SU-DHL-6 (cell line): ENCODE measurements at regions not wholly inside any gene's neighbourhood (a gene's known extent, or its start where the extent isn't known, plus 50 kb on each side); places are given as distances from the start of the nearest gene placed in this dataset.

Source experiments
- H2AFZ ChIP-seq: fragments of 200-600 bp; sonication (generic); 2 replicates; pipeline ENCODE4 v1.6.1; 2014; ENCODE audit warnings: low read depth, mild to moderate bottlenecking, moderate library complexity, mixed read lengths, antibody characterized with exemption, low read length; ENCODE audit not compliant: severe bottlenecking
- H3F3A ChIP-seq: fragments of 200-600 bp; shearing (Covaris generic); 2 replicates; pipeline ENCODE4 v1.6.0; 2016; ENCODE audit warnings: antibody characterized with exemption, mild to moderate bottlenecking; ENCODE audit not compliant: insufficient read depth
- H3K27ac ChIP-seq: fragments of 200-600 bp; sonication (generic); 2 replicates; pipeline ENCODE4 v1.5.1; 2016; ENCODE audit warnings: low read depth, mild to moderate bottlenecking, low read length, moderate library complexity, mixed read lengths
- H3K27me3 ChIP-seq: fragments of 200-600 bp; sonication (generic), shearing (Covaris generic); 2 replicates; pipeline ENCODE4 v1.6.0; 2014; ENCODE audit warnings: mild to moderate bottlenecking, low read length
- H3K36me3 ChIP-seq: fragments of 200-600 bp; sonication (generic); 2 replicates; pipeline ENCODE4 v1.6.1; 2014; ENCODE audit warnings: mild to moderate bottlenecking, low read length, mixed read lengths
- H3K4me2 ChIP-seq: fragments of 300-600, 200-600 bp; shearing (Covaris generic), sonication (generic); 2 replicates; pipeline ENCODE4 v1.6.0; 2014; ENCODE audit warnings: low read length, low read depth, mild to moderate bottlenecking; ENCODE audit not compliant: poor library complexity, severe bottlenecking
- H3K4me3 ChIP-seq: fragments of 200-600 bp; sonication (generic); 2 replicates; pipeline ENCODE4 v1.5.1; 2014; ENCODE audit warnings: antibody characterized with exemption, low read length, mild to moderate bottlenecking, mixed read lengths; ENCODE audit not compliant: insufficient read depth, poor library complexity, severe bottlenecking
- H3K79me2 ChIP-seq: fragments of 200-600 bp; sonication (generic); 2 replicates; pipeline ENCODE4 v1.6.1; 2014; ENCODE audit warnings: mild to moderate bottlenecking, low read length, moderate library complexity; ENCODE audit not compliant: insufficient read depth
- H3K9ac ChIP-seq: fragments of 200-600 bp; sonication (generic); 2 replicates; pipeline ENCODE4 v1.7.0; 2014; ENCODE audit warnings: mild to moderate bottlenecking, low read length
- H3K9me2 ChIP-seq: fragments of 200-600 bp; sonication (generic); replicated peaks from 2 replicates; pipeline ENCODE4 v1.6.1; 2014; ENCODE audit warnings: low read length; ENCODE audit not compliant: insufficient read depth
- H3K9me3 ChIP-seq: fragments of 200-600 bp; sonication (generic); 2 replicates; pipeline ENCODE4 v1.6.1; 2014; ENCODE audit warnings: low read length, mixed read lengths; ENCODE audit not compliant: insufficient read depth
- H4K20me1 ChIP-seq: fragments of 200-600 bp; sonication (generic); 2 replicates; pipeline ENCODE4 v1.6.1; 2014; ENCODE audit warnings: low read depth, mild to moderate bottlenecking, antibody characterized with exemption, low read length, moderate library complexity, mixed read lengths
- EZH2phosphoT487 ChIP-seq: fragments of 200-600 bp; sonication (generic), shearing (Covaris generic); conservative IDR thresholded peaks from 2 replicates; pipeline ENCODE4 v1.6.1; 2018; ENCODE audit warnings: mild to moderate bottlenecking, antibody characterized with exemption, low read length, moderate library complexity, mixed read lengths
- TF ChIP-seq, protein P1 (sequence below): fragments of 200-600 bp; sonication (generic); IDR thresholded peaks from one replicate; pipeline ENCODE4 v1.5.1; 2017; ENCODE audit warnings: antibody characterized with exemption, mild to moderate bottlenecking, low read length, moderate library complexity; ENCODE audit not compliant: insufficient read depth, poor library complexity, severe bottlenecking

- no peaks in the 10 kb centered on the region for H3K9me2 ChIP-seq
- H3K4me2 ChIP-seq, result no peak overlapping the region
- no peak overlapping the region for H2AFZ ChIP-seq
- no peaks in the 10 kb centered on the region for H3K27me3 ChIP-seq
- H3K36me3 ChIP-seq, result no peaks in the 10 kb centered on the region
- no peaks in the 10 kb centered on the region for H3K79me2 ChIP-seq
- H3K4me3 ChIP-seq, result no peak overlapping the region
- H3F3A ChIP-seq, result no peaks in the 10 kb centered on the region
- H4K20me1 ChIP-seq, result no peaks in the 10 kb centered on the region
- H3K9ac ChIP-seq, result no peak overlapping the region
- no peaks in the 10 kb centered on the region for H3K9me3 ChIP-seq
- no peak for TF ChIP-seq EZH2phosphoT487
- TF ChIP-seq, protein P1, sequence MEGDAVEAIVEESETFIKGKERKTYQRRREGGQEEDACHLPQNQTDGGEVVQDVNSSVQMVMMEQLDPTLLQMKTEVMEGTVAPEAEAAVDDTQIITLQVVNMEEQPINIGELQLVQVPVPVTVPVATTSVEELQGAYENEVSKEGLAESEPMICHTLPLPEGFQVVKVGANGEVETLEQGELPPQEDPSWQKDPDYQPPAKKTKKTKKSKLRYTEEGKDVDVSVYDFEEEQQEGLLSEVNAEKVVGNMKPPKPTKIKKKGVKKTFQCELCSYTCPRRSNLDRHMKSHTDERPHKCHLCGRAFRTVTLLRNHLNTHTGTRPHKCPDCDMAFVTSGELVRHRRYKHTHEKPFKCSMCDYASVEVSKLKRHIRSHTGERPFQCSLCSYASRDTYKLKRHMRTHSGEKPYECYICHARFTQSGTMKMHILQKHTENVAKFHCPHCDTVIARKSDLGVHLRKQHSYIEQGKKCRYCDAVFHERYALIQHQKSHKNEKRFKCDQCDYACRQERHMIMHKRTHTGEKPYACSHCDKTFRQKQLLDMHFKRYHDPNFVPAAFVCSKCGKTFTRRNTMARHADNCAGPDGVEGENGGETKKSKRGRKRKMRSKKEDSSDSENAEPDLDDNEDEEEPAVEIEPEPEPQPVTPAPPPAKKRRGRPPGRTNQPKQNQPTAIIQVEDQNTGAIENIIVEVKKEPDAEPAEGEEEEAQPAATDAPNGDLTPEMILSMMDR, result no peak
- H3K27ac ChIP-seq, result no peak overlapping the region
These were observed 126.8 kb upstream of the CPM start for GRCh38 chr12:69059465-69060457.

DNA sequence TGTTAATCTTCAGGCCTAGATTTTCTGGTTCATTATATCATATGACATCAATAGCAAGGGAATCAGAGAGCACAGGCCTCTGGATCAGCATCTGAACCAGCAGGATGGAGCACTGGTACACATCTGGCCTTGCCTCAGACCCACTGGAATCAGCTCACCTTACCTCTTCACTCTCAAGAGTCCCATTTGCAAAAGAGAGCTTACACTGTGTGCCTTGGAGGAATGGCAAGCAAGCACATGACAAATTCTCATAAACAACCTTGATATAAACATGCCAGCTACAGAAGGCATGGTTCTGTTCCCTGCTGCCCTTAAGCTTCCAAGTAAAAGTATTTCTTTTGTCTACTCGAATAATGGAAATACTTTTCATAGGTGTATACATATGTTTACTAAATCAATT, 128.6 kb upstream of the CPM start:
- no peaks in the 10 kb centered on the region for H3K36me3 ChIP-seq
- no peak overlapping the region for H3K27ac ChIP-seq
- H3K27me3 ChIP-seq, result no peaks in the 10 kb centered on the region
- no peaks in the 10 kb centered on the region for H3K9me2 ChIP-seq
- H4K20me1 ChIP-seq, result no peaks in the 10 kb centered on the region
- H3K4me2 ChIP-seq, result no peak overlapping the region
- H3K4me3 ChIP-seq, result no peak overlapping the region
- H3K79me2 ChIP-seq, result no peaks in the 10 kb centered on the region
- TF ChIP-seq, protein P1, result no peak
- TF ChIP-seq EZH2phosphoT487, result no peak
- H2AFZ ChIP-seq, result no peak overlapping the region
- H3F3A ChIP-seq, result no peaks in the 10 kb centered on the region
- no peak overlapping the region for H3K9ac ChIP-seq
- H3K9me3 ChIP-seq, result no peaks in the 10 kb centered on the region

DNA sequence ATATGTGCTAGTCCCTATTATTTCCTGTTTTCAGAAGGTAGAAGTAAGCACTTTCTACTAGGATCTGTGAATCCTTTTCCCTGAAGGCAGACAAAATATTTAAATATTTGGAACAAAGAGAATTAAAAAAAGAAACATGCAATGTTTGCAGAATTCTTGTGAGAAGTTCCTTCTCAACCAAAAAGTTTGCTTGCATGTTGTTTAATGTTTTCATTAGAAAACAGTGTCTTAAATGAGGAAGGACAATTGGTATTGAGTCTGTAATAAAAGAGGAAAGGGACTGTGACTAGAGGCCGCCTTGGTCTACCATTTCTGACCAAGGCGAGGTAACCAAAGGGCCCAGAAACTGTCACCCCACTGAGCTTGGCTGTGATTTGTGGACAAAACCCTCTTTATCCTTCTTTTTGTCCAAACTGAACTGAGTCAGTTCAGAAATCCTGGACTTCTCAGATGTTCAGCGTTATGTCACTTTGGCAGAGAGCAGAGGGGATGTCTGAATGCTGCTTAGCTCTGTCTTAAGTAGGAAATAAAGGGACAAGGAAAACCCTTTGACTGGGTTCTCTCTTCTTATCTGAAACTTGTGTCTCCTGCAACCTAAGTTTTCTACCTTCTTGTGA, 129.8 kb upstream of the CPM start:
- Histone ChIP-seq H3K4me2 (no peak overlapping the region), H3K27me3 (no peaks in the 10 kb centered on the region), H3K9me2 (no peaks in the 10 kb centered on the region), H4K20me1 (no peaks in the 10 kb centered on the region), H3K9me3 (no peaks in the 10 kb centered on the region), H3K4me3 (no peak overlapping the region), H3K9ac (no peak overlapping the region), H2AFZ (no peak overlapping the region), H3F3A (no peaks in the 10 kb centered on the region), H3K36me3 (no peaks in the 10 kb centered on the region), H3K79me2 (no peaks in the 10 kb centered on the region), H3K27ac (no peak overlapping the region)
- TF ChIP-seq, protein P1, result no peak
- TF ChIP-seq EZH2phosphoT487, result no peak
